ENCODE measurements at regions not wholly inside any gene's neighbourhood (a gene's known extent, or its start where the extent isn't known, plus 50 kb on each side); places are given as distances from the start of the nearest gene placed in this dataset.

DNA sequence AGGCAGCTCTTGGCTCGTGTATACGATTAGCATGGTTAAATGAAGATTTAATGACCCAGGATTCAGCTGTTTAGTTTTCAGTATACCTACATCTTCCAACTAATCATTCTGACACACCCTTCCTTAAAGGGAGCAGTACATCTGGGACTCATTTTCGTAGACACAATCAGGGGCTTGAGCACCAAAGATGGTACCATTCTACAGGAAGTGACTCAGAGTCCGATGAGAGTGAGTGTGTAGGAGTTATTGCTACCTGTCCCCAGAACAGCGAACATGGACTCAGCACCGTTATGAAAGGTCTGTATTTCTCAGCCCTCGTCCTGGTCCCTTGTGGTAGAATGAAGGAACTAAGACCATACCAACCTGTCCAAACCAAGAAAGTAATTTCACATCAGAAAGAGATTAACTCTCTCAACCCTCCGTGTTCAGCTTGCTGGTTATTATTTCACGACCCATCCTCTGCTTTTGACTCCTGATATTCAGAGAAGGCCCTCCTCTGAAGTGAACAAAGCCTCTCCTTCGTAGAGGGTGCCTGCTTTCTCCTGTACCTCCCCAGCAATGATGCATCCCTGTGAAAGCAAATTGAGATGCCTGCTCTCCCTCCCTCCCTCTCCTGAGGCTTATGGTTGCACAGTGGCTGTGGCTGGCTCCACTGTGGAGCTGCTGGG, 214.8 kb downstream of the MTX2 start:
- Histone ChIP-seq H3K27me3 (replicated peaks; ENCODE audit: control insufficient read depth, insufficient read depth, low read length) (no peaks in the 10 kb centered on the region), H3K4me1 (no peaks in the 10 kb centered on the region), H3K36me3 (ENCODE audit: control insufficient read depth, insufficient read depth, low read length) (no peaks in the 10 kb centered on the region), H3K4me3 (ENCODE audit: low read depth, low read length) (no peak overlapping the region), H3K9me3 (no peaks in the 10 kb centered on the region)
- DNase-seq: no peak
- Mint-ChIP-seq H3K27ac (ENCODE audit: unreplicated experiment) (no peak overlapping the region), H3K36me3 (ENCODE audit: insufficient read depth, unreplicated experiment) (no peaks in the 10 kb centered on the region), H3K4me1 (ENCODE audit: low read depth, unreplicated experiment) (no peaks in the 10 kb centered on the region), H3K27me3 (ENCODE audit: insufficient read depth, unreplicated experiment) (peaks cover 19% of the 10 kb centered on the region), H3K4me3 (ENCODE audit: unreplicated experiment) (no peak overlapping the region), H3K9me3 (ENCODE audit: unreplicated experiment) (no peaks in the 10 kb centered on the region)
- ChIA-PET CTCF (no interaction called here), POLR2A (no interaction called here)
- TF ChIP-seq, protein P1, sequence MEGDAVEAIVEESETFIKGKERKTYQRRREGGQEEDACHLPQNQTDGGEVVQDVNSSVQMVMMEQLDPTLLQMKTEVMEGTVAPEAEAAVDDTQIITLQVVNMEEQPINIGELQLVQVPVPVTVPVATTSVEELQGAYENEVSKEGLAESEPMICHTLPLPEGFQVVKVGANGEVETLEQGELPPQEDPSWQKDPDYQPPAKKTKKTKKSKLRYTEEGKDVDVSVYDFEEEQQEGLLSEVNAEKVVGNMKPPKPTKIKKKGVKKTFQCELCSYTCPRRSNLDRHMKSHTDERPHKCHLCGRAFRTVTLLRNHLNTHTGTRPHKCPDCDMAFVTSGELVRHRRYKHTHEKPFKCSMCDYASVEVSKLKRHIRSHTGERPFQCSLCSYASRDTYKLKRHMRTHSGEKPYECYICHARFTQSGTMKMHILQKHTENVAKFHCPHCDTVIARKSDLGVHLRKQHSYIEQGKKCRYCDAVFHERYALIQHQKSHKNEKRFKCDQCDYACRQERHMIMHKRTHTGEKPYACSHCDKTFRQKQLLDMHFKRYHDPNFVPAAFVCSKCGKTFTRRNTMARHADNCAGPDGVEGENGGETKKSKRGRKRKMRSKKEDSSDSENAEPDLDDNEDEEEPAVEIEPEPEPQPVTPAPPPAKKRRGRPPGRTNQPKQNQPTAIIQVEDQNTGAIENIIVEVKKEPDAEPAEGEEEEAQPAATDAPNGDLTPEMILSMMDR (IDR thresholded peaks at IDR 0.05; ENCODE audit: insufficient read depth in 1 of 2, low read depth in 1 of 2, low read length in 1 of 2, severe bottlenecking in 1 of 2, unreplicated experiment in 1 of 2): no peak
- intact Hi-C loops (cut with micrococcal nuclease; ENCODE audit: unreplicated experiment): no loop called here
- no TSS peak for BruUV-seq (replicated peaks)

DNA sequence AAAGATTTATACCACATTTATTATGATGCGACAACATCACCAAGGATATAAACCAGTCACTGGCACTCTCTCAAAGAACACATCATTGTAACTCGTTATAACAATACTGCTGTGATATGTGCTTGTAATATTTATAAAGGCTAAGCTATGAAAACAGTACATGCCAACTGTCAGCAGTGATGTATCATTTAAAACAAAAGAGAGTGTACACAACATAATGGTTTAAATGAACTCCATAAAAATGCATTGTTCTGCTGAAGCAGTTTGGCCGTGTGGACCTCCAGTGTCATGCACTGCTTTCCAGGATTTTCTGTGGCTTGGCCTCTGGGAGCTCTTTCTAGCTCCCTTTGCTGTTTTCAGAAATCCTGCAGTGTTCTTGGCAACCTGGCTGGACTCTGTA, 215.6 kb downstream of the MTX2 start:
- Histone ChIP-seq H3K4me3 (ENCODE audit: low read depth, low read length) (no peak overlapping the region), H3K9me3 (no peaks in the 10 kb centered on the region), H3K36me3 (ENCODE audit: control insufficient read depth, insufficient read depth, low read length) (no peaks in the 10 kb centered on the region), H3K4me1 (no peaks in the 10 kb centered on the region), H3K27me3 (replicated peaks; ENCODE audit: control insufficient read depth, insufficient read depth, low read length) (no peaks in the 10 kb centered on the region; the same call in 1 of the 2 replicates)
- Mint-ChIP-seq H3K36me3 (ENCODE audit: insufficient read depth, unreplicated experiment) (no peaks in the 10 kb centered on the region), H3K4me1 (ENCODE audit: low read depth, unreplicated experiment) (no peaks in the 10 kb centered on the region), H3K4me3 (ENCODE audit: unreplicated experiment) (no peak overlapping the region), H3K27me3 (ENCODE audit: insufficient read depth, unreplicated experiment) (peaks cover 19% of the 10 kb centered on the region), H3K9me3 (ENCODE audit: unreplicated experiment) (no peaks in the 10 kb centered on the region), H3K27ac (ENCODE audit: unreplicated experiment) (no peak overlapping the region)
- intact Hi-C loops (cut with micrococcal nuclease; ENCODE audit: unreplicated experiment): no loop called here
- no TSS peak for BruUV-seq (replicated peaks)
- ChIA-PET CTCF (interaction anchor here (0.7 to 1.2 kb wide), 2 partner anchors 21 to 30 kb away, joined by 3 to 5 read pairs; no protein-coding TSS in a partner anchor), POLR2A (interaction anchor here (0.5 kb wide), 1 partner anchor 1977 kb away, joined by 3 read pairs; no protein-coding TSS in a partner anchor)
- TF ChIP-seq, protein P1 (IDR thresholded peaks at IDR 0.05; ENCODE audit: insufficient read depth in 1 of 2, low read depth in 1 of 2, low read length in 1 of 2, severe bottlenecking in 1 of 2, unreplicated experiment in 1 of 2): no peak
- no peak for DNase-seq

DNA sequence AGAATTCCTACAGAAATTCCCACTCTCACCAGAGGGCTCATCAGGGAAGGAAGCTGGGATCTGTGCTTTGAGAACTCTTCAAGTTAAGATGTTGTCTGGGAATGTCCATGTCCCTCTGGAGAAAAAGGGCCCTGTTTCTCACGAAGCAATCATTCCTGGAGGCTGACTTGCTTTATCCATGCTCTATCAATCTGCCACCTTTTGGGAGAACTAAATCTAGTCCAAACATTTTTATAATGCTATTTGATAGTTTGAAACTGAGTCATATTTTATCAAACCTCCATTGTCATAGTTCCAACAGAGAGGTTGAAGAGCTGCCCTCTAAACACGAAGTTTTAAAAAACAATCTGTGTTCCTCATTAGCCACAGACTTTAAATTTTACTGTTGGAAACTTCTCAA, 219.2 kb downstream of the MTX2 start:
- intact Hi-C loops (cut with micrococcal nuclease; ENCODE audit: unreplicated experiment): no loop called here
- no peak for DNase-seq
- TF ChIP-seq, protein P1 (IDR thresholded peaks at IDR 0.05; ENCODE audit: insufficient read depth in 1 of 2, low read depth in 1 of 2, low read length in 1 of 2, severe bottlenecking in 1 of 2, unreplicated experiment in 1 of 2): no peak
- no peaks in the 10 kb centered on the region for H3K36me3 ChIP-seq (ENCODE audit: control insufficient read depth, insufficient read depth, low read length)
- H3K4me1 Mint-ChIP-seq (ENCODE audit: low read depth, unreplicated experiment): no peaks in the 10 kb centered on the region
- no peaks in the 10 kb centered on the region; the same call in 1 of the 2 replicates for H3K27me3 ChIP-seq (replicated peaks; ENCODE audit: control insufficient read depth, insufficient read depth, low read length)
- ChIA-PET POLR2A (no interaction called here), CTCF (interaction anchor here (0.5 kb wide), 1 partner anchor 149 kb away, joined by 3 read pairs; no protein-coding TSS in a partner anchor)
- H3K27ac Mint-ChIP-seq (ENCODE audit: unreplicated experiment): no peak overlapping the region
- no peaks in the 10 kb centered on the region for H3K9me3 ChIP-seq
- no peaks in the 10 kb centered on the region for H3K9me3 Mint-ChIP-seq (ENCODE audit: unreplicated experiment)
- BruUV-seq (replicated peaks): no TSS peak
- no peak overlapping the region for H3K4me3 Mint-ChIP-seq (ENCODE audit: unreplicated experiment)
- H3K4me1 ChIP-seq: no peaks in the 10 kb centered on the region
- peaks cover 21% of the 10 kb centered on the region for H3K27me3 Mint-ChIP-seq (ENCODE audit: insufficient read depth, unreplicated experiment)
- H3K36me3 Mint-ChIP-seq (ENCODE audit: insufficient read depth, unreplicated experiment): no peaks in the 10 kb centered on the region
- no peak overlapping the region for H3K4me3 ChIP-seq (ENCODE audit: low read depth, low read length)

All from Caco-2 (cell line).